ENCODE measurements at regions not wholly inside any gene's neighbourhood (a gene's known extent, or its start where the extent isn't known, plus 50 kb on each side); places are given as distances from the start of the nearest gene placed in this dataset.
A peak's percentile ranks its signal among the peaks of the same experiment; 100 is the strongest.

DNA sequence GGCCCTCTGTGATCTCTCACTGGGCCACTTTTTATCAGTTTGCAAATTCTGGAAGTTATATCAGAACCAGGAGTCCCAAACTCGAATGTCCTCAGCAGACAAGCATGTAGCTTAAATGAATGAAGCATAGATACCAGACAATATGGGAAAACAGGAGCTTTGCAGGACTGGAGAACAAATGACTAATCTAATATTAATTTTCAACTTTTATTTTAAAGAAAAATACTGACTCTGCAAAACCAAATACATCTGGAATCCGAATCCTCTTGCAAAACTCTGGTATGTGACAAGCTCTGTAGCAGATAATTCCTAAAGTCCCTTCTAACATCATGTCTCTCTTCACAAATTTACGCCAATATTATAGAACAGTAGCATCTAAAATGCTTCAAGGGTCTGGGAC lies 427.4 kb downstream of the TTLL7 start:
- no peak for DNase-seq

- DNase-seq, result no peak
Observed at GRCh38 chr1:83561346-83561745, 437.6 kb downstream of the TTLL7 start.

DNA sequence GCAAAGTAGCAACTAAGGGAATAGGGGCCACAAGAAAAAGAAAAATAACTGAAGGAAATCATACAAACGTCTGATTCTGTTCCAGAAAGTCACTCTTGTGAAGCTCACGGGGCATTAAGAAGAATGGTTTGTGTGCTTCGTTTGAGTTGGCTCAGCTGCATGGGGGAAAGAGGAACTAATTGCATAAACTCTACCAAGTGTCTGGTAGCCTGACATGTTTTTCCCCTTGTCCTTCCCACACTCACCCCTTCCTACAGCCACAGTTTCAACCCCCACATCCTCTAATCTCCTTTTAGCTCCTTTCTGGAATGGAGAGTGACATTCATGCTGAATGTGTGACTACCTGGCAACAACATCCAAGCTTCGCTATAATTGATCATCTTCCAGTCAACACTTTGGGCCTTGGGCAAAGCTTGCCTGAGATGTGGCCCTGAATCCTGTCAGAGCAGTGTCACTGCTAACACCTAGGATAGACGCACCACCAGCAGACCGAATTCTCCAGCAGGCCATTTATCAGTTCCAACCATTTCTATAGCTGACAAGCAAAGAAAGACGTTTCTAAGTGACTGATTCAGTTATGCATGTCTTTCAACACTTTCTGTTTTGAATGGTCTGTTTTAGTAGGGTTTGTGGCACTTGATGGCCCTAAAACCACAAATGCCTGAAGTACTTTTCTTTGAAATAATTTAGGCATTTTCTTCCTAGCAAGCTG lies 439.6 kb downstream of the TTLL7 start:
- DNase-seq, result no peak

DNA sequence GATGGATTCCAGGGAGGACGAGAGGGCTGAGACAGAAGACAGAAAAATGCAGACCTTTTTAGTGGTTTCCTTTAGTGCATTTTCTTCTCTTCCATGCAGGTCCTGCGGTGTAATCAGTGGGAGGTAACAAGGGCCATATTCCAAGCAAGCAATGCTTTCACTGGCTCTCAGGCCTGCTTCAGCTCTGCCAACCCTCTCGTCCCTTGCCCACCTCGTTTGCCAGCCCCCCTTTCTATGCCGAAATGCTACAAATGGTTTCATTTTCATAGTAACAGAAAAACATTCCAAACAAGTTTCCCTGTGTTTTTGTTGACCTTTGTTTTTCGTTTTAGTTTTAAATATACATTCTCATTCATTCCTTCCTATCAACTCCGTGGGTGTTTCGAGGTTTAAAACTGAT lies 443.1 kb downstream of the TTLL7 start:
- DNase-seq, result no peak

DNA sequence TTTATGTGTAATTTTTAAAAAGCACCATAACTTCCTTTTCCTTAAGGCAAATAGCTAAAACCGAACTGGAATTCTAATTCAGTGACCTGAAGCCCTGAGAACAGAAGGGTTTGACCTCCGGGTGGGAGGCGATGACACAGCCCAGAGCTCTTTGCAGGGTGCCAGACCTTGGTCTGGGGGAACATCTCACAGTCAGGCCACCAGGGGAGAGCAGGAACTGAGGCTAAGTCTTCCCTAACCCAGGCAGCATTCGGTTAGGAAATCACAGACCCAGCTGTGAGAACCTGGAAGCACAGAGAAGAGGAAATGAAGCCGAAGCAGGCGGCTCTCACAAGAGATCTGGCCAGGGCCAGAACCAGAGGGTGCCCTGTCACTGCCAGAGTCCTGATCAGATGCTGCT lies 444.8 kb downstream of the TTLL7 start:
- DNase-seq, result no peak

DNA sequence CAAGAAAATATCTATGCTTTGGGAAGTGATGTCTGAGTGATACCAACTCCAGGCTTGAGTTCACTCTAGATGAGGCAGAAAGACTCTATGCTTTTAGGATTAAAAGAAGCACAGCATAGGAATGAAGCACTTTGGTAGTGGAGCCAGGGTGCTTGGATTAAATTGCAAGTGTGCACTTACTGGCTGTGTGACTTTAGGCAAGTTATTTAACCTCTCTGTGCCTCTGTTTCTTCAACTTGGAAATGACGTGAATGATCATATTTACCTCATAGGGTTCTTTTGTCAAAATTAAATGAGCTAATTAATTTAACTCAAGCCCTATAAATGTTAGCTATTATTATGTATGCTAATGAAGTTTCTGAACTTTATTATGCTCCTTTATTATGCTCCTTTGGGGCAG lies 446.1 kb downstream of the TTLL7 start:
- DNase-seq, result no peak

DNA sequence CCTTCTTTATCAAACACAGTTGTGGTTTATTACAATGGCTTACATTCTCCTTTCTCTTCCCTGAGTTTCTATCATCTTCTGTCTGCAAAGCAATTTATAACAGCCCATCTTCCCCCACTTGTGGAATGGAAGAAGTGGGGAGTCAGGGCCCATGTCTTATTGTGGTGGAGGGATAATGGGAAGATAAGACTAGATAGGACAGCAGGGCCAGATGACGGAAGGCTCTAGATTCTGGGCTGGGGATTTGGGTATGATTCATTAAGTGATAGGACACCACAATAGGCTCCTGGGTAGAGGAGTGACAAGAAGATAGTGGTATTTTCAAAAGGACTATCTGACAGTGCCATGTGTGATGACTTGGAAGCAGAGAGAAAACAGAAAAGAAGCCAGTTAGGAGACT lies 450.6 kb downstream of the TTLL7 start:
- no peak for DNase-seq

DNA sequence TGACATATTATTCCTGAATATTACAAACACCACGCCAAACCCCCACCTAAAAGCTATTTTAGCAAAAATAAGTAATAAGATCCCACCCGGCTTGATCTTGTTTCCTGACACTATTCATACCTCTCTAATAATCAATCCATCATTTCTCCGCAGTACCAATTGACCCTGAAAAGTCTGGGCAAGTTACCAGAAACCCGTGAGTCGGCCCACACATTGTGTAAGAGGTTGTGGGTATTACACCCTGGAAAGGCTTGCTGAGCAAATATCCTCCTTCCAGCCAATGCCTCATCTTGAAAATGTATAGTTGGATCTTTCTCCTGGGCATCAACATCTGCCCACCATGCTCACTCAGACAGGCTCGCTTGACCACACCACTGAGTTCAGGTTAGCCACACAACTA lies 451.0 kb downstream of the TTLL7 start:
- no peak for DNase-seq

GRCh38 chr1:83546874-83547273 lies 452.1 kb downstream of the TTLL7 start:
- DNase-seq, result no peak

DNA sequence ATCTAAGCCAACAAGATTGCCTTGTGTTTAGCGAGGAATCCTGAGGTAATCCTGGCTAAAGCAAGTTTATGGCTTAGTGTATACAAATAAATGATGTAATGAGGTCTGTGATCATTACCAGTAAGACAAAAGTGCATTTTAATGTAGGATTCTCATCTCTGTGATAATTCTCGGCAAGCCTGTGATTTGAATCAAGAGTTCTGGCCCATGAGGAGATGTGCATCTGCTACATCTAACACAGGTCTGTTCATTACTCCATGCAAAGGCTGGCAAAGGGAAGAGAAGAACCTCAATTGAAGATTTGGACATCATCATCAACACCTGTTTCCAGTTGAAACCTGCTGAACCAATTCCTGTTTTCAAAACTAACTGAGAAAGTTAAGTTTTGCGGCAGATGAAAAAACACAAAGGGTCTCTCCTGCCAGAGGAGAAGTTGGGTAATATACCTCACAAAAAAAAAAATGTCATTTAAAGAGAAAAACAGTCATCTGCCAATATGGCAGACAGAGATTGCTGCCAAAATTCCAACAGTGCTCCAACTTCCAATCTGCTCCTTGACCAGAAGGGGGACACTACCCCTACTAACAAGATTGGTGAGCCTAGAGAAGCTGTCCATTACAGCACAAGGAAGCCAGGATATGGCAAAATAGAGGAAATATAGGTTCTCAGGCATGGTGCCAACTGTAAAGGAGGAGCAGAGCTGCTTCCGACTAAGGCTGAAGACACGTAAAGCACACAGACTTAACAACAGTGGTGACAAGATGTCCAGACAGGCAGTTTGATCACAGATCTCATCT lies 453.7 kb downstream of the TTLL7 start:
- DNase-seq, result no peak

- DNase-seq, result no peak
Observed at GRCh38 chr1:83543222-83543973, 455.5 kb downstream of the TTLL7 start.

GRCh38 chr1:83531521-83532309 lies 467.2 kb downstream of the TTLL7 start:
- DNase-seq, result no peak

- DNase-seq, result no peak
Observed at GRCh38 chr1:83530506-83530905, 468.4 kb downstream of the TTLL7 start.

DNA sequence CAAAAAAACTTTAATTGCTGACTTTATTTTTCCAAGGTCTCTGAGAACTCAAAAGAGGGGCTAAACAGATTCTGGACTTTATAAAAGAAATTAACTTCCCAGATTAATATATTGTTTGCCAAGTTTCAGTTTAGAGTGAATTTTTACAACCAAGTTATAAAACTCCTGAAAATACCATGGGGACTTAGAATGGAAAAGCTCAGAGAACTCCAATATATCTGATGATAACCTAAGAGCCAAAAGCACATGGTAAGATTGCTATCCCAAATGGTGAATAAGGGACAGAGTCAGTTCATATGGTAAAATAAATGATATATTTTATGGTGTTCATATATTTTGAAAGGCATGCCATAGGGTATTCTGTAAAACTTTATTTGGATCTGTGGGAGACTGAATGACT lies 470.9 kb downstream of the TTLL7 start:
- no peak for DNase-seq

DNA sequence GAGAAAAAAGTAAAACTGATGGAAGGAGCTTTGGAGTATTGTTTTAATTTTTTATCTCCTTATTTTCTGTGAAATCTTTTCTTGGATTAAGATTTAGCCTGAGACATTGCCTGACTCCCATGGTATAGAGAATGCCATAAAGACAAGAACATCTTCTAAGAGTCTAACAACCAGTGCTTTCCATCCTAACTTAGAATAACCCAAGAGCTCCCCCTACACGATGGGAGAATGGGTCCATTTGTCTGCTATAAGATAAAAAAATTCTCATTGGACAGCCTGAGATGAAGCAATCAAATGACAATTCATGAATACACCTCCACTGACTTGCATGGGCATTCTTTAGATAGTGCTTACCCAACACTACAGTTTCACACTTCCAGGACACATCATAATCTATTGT lies 478.1 kb downstream of the TTLL7 start:
- no peak for DNase-seq

DNA sequence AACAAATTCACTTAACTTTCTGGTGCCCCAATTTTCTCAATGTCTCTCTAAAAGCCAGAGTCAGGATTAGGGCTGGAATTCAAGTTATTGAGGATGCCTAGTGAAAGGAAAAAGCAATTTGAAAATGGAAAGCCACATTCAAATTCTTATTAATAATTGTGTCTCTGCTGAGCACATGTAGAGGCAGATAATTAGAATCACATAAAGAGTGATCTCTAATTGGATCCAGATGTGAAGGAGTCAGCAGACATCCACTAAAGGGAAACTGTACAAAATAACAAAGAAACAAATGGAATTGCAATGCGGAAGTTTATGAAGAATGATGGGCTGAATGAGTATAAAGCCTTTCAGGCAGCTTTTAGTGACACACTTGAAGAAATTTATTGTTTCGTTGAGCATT lies 482.6 kb downstream of the TTLL7 start:
- peak; percentile 32 for DNase-seq

DNA sequence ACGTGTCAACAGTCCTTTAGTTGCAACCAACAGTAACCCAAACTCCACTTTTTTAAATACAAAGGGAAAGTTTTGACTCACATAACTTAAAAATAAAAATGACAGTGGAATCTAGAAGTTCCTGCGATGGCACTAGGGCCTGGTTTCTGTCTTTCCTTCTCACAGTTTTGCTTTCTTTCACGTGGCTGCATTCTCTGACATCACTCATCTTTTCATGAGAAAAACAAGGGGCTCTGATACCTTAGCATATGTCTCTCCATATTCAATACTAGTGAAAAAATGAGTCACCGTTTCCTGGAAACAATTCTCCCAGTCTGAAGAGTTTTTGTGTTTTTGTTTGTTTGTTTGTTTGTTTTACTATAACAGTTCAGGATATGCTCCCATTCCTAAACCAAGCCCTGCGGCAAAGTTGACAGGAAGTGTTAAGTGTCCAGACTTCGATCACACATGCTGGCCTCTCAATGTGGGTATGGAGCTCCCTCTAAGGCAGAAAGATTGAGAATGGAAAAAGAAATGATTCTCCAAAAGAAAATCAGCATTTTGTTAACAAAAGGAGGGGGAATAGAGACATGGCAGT lies 483.3 kb downstream of the TTLL7 start:
- peak; percentile 6 for DNase-seq

GRCh38 chr1:83512373-83513193 lies 486.3 kb downstream of the TTLL7 start:
- no peak for DNase-seq

DNA sequence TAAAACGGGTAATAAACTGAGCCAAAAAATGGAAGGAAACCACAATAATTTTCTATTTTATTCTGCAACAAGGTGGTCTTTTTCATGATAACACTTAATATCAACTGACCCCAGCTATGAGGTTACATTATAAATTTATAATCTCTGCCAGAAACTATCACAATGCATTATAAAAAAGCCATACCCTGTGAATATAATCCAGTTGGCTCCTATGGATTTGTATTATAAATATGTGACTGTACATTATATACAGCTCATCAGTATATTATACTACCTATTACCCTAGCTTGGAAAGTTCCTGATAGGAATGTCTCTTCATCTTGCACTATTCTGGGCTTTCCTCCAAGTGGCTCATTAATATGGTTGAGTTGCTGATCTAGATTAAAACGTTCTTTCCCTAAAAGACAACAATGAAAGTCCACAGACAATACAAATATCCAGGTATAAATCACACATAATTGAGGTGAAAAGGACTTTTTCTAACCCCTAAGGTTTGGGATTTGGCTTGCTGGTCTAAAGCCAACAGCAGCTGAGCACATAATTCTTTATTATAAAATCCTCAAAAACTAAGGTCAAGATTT lies 487.7 kb downstream of the TTLL7 start:
- no peak for DNase-seq

DNA sequence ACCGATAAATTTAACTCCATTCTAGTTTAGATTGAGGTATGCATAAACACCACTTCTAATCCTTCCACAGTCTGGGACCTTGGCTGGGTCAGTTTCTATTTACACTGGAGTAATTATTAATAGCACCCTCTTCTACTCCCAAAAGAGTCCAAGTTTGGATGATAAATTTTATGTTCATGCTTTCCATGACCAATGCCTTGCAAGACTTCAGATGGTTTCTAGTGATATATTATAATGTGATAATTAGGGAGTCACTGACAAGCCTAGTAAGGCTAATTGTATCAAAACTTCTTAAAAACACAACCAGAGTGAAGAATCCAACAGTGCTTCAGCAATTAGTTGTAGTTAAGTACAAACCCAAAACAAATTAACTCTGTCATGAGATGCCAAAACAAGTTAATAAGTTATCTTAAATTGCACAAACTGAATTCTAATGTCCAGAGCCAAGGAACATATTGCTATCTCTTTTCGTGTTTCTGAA lies 489.6 kb downstream of the TTLL7 start:
- DNase-seq, result no peak

DNA sequence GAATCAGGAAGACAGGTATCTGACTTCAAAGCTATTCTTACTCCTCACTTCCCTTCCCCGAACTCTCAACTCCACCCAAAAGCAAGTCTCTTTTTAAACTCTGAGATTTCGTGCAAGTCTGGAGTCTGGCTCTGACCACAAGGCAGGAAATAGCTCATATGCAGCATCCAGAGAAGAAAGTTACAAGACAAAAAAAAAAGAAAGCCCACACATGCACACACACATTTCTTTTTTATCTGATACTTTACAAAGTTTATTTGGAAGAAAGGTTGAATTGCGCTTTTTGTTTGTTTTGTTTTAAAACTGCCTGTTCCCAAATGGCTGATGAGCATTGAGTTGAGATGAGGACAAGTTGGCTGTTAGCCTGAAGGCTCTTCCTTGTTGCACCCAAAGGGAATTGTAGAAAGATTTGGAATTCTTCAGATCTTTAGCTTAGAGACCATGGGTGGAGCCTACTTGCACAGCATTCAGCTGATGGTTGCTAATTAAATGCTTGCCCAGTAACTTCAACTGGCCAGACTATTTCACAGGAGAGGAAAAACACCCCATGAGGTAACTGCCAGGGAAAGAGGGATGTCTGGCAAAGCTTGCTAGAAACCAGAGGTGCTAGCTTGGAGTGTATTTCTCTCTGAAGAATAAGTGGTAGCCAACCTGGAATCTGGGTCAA lies 490.3 kb downstream of the TTLL7 start:
- DNase-seq, result no peak
